ENCODE measurements at regions not wholly inside any gene's neighbourhood (a gene's known extent, or its start where the extent isn't known, plus 50 kb on each side); places are given as distances from the start of the nearest gene placed in this dataset.

- H2AFZ ChIP-seq (ENCODE audit: low read length): peak overlapping the region; percentile 27
- no peak overlapping the region for H3K4me3 ChIP-seq (ENCODE audit: low read length in 2 of 2)
- no peak overlapping the region for H3K27ac ChIP-seq (replicated peaks; ENCODE audit: low read length)
- H3K4me2 ChIP-seq (ENCODE audit: insufficient read depth, low read length, poor library complexity, severe bottlenecking): no peak overlapping the region
- H4K8ac ChIP-seq (ENCODE audit: low read depth, low read length): no peak overlapping the region
- peak overlapping the region; percentile 53 for H2BK15ac ChIP-seq (ENCODE audit: low read length)
- H3K4me1 ChIP-seq (ENCODE audit: control insufficient read depth in 2 of 2, insufficient read depth in 1 of 2, low read depth in 1 of 2, low read length in 2 of 2): peaks cover 28 to 31% of the 10 kb centered on the region in 2 donors
- DNase-seq (ENCODE audit: low spot score): no peak
- no peaks in the 10 kb centered on the region for H3K79me1 ChIP-seq (ENCODE audit: low read depth, low read length)
- peak overlapping the region; percentile 83 for H3K18ac ChIP-seq (ENCODE audit: low read length)
- no peaks in the 10 kb centered on the region for H3K36me3 ChIP-seq (replicated peaks in 1 of 2; ENCODE audit: control insufficient read depth in 2 of 2, insufficient read depth in 2 of 2, low read length in 2 of 2)
- no peak overlapping the region for H3K14ac ChIP-seq (ENCODE audit: low read length)
- no peak overlapping the region for H4K91ac ChIP-seq (ENCODE audit: low read depth, low read length, poor library complexity)
- H3K4ac ChIP-seq (ENCODE audit: low read length): no peak overlapping the region
- H2BK5ac ChIP-seq (ENCODE audit: low read length): no peak overlapping the region
- H2BK120ac ChIP-seq (ENCODE audit: low read depth, low read length): no peak overlapping the region
- H3K9ac ChIP-seq (ENCODE audit: low read depth, low read length, poor library complexity): no peak overlapping the region
- no peaks in the 10 kb centered on the region for H3K9me3 ChIP-seq (replicated peaks in 1 of 2; ENCODE audit: control insufficient read depth in 2 of 2, insufficient read depth in 1 of 2, low read depth in 1 of 2, low read length in 2 of 2)
- H3K27me3 ChIP-seq (ENCODE audit: control insufficient read depth in 3 of 3, insufficient read depth in 3 of 3, low read depth in 1 of 3, low read length in 3 of 3): no peaks in the 10 kb centered on the region
- H3K23ac ChIP-seq (ENCODE audit: low read depth, low read length, poor library complexity): no peak overlapping the region
- WGBS, 2 donors (ENCODE audit: extremely low coverage in 2 of 2, insufficient read length in 2 of 2, insufficient replicate concordance in 1 of 2): no CpG with 5 or more reads among the region's 11 CpGs
- H2BK12ac ChIP-seq (ENCODE audit: low read length): no peak overlapping the region
- peak overlapping the region; percentile 48 for H2AK5ac ChIP-seq (ENCODE audit: low read depth, low read length)
Observed at GRCh38 chr22:27476318-27476717, 325.2 kb downstream of the MN1 start.

DNA sequence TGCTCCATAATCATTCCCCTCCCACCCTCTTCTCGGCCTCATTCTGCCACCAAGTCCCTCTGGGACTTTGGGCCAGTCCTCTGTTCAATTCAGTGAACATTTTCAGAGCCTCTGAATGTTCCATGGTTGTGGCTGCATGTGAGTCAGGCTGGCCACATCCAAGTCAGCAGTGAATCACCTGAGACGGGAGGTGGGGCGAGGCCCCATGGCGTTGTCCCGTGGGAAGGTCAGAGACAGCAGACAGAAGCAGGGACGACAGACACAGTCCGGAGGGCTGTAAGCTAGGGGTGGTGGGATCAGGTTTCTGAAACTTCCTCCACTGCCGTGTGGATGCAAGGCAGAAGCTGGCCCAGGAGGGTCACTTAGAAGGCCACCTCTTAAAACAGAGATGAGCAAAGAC is 324.8 kb downstream of the MN1 start:
- no peak for DNase-seq (ENCODE audit: low spot score)
- no peak overlapping the region for H3K4me3 ChIP-seq (ENCODE audit: low read length in 2 of 2)
- no peak overlapping the region for H3K27ac ChIP-seq (replicated peaks; ENCODE audit: low read length)
- peak overlapping the region; percentile 83 for H3K18ac ChIP-seq (ENCODE audit: low read length)
- H4K8ac ChIP-seq (ENCODE audit: low read depth, low read length): no peak overlapping the region
- H2AK5ac ChIP-seq (ENCODE audit: low read depth, low read length): no peak overlapping the region
- H2BK15ac ChIP-seq (ENCODE audit: low read length): peak overlapping the region; percentile 53
- H3K27me3 ChIP-seq (ENCODE audit: control insufficient read depth in 3 of 3, insufficient read depth in 3 of 3, low read depth in 1 of 3, low read length in 3 of 3): no peaks in the 10 kb centered on the region
- H2BK12ac ChIP-seq (ENCODE audit: low read length): no peak overlapping the region
- peak overlapping the region; percentile 8 for H2BK5ac ChIP-seq (ENCODE audit: low read length)
- no peaks in the 10 kb centered on the region for H3K9me3 ChIP-seq (replicated peaks in 1 of 2; ENCODE audit: control insufficient read depth in 2 of 2, insufficient read depth in 1 of 2, low read depth in 1 of 2, low read length in 2 of 2)
- peaks cover 30 to 33% of the 10 kb centered on the region in 2 donors for H3K4me1 ChIP-seq (ENCODE audit: control insufficient read depth in 2 of 2, insufficient read depth in 1 of 2, low read depth in 1 of 2, low read length in 2 of 2)
- H3K23ac ChIP-seq (ENCODE audit: low read depth, low read length, poor library complexity): no peak overlapping the region
- no CpG with 5 or more reads among the region's 8 CpGs for WGBS, 2 donors (ENCODE audit: extremely low coverage in 2 of 2, insufficient read length in 2 of 2, insufficient replicate concordance in 1 of 2)
- no peak overlapping the region for H2BK120ac ChIP-seq (ENCODE audit: low read depth, low read length)
- H3K36me3 ChIP-seq (replicated peaks in 1 of 2; ENCODE audit: control insufficient read depth in 2 of 2, insufficient read depth in 2 of 2, low read length in 2 of 2): no peaks in the 10 kb centered on the region
- no peak overlapping the region for H3K9ac ChIP-seq (ENCODE audit: low read depth, low read length, poor library complexity)
- H3K79me1 ChIP-seq (ENCODE audit: low read depth, low read length): no peaks in the 10 kb centered on the region
- H3K14ac ChIP-seq (ENCODE audit: low read length): no peak overlapping the region
- H4K91ac ChIP-seq (ENCODE audit: low read depth, low read length, poor library complexity): no peak overlapping the region
- H3K4me2 ChIP-seq (ENCODE audit: insufficient read depth, low read length, poor library complexity, severe bottlenecking): no peak overlapping the region
- no peak overlapping the region for H3K4ac ChIP-seq (ENCODE audit: low read length)
- H2AFZ ChIP-seq (ENCODE audit: low read length): peak overlapping the region; percentile 27

- Histone ChIP-seq H3K14ac (ENCODE audit: low read length) (no peak overlapping the region), H3K18ac (ENCODE audit: low read length) (peak overlapping the region; percentile 44), H2AFZ (ENCODE audit: low read length) (peak overlapping the region; percentile 27), H3K27me3 (ENCODE audit: control insufficient read depth in 3 of 3, insufficient read depth in 3 of 3, low read depth in 1 of 3, low read length in 3 of 3) (no peaks in the 10 kb centered on the region), H2AK5ac (ENCODE audit: low read depth, low read length) (peak overlapping the region; percentile 70), H3K4me3 (ENCODE audit: low read length in 2 of 2) (no peak overlapping the region), H3K9ac (ENCODE audit: low read depth, low read length, poor library complexity) (no peak overlapping the region), H3K4me2 (ENCODE audit: insufficient read depth, low read length, poor library complexity, severe bottlenecking) (no peak overlapping the region), H3K27ac (replicated peaks; ENCODE audit: low read length) (no peak overlapping the region), H2BK120ac (ENCODE audit: low read depth, low read length) (no peak overlapping the region), H4K8ac (ENCODE audit: low read depth, low read length) (no peak overlapping the region), H2BK5ac (ENCODE audit: low read length) (peak overlapping the region; percentile 8), H3K79me1 (ENCODE audit: low read depth, low read length) (no peaks in the 10 kb centered on the region), H2BK15ac (ENCODE audit: low read length) (peak overlapping the region; percentile 53), H2BK12ac (ENCODE audit: low read length) (peak overlapping the region; percentile 69), H3K9me3 (replicated peaks in 1 of 2; ENCODE audit: control insufficient read depth in 2 of 2, insufficient read depth in 1 of 2, low read depth in 1 of 2, low read length in 2 of 2) (no peaks in the 10 kb centered on the region), H3K36me3 (replicated peaks in 1 of 2; ENCODE audit: control insufficient read depth in 2 of 2, insufficient read depth in 2 of 2, low read length in 2 of 2) (no peaks in the 10 kb centered on the region), H3K23ac (ENCODE audit: low read depth, low read length, poor library complexity) (no peak overlapping the region), H4K91ac (ENCODE audit: low read depth, low read length, poor library complexity) (no peak overlapping the region), H3K4me1 (ENCODE audit: control insufficient read depth in 2 of 2, insufficient read depth in 1 of 2, low read depth in 1 of 2, low read length in 2 of 2) (peaks cover 31 to 35% of the 10 kb centered on the region in 2 donors), H3K4ac (ENCODE audit: low read length) (no peak overlapping the region)
- WGBS, 2 donors (ENCODE audit: extremely low coverage in 2 of 2, insufficient read length in 2 of 2, insufficient replicate concordance in 1 of 2): no CpG with 5 or more reads among the region's 7 CpGs
- DNase-seq (ENCODE audit: low spot score): no peak
Observed at GRCh38 chr22:27477171-27477570, 324.4 kb downstream of the MN1 start.

DNA sequence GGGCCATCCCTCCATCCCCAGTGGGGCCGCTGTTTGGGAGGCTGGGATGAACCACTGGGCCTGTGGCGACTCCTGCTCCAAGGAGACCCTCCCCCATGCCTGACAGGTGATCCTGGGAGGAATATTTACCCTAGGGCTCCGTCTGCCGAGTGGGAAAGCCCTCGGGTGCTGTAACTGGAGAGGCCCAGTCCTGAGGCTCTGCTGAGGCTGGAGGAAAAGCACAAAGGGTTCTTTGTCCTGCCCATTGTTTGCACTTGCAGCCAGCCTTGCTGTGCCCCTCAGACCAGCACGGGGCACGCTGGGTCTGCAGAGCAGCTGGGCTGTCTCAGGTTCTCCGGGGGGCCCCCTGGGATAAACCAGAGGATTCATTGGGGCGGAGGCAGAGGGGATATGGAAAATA is 321.1 kb downstream of the MN1 start:
- Histone ChIP-seq H2BK120ac (ENCODE audit: low read depth, low read length) (no peak overlapping the region), H3K4ac (ENCODE audit: low read length) (no peak overlapping the region), H2BK5ac (ENCODE audit: low read length) (no peak overlapping the region), H2BK15ac (ENCODE audit: low read length) (no peak overlapping the region), H3K14ac (ENCODE audit: low read length) (no peak overlapping the region), H4K8ac (ENCODE audit: low read depth, low read length) (no peak overlapping the region), H3K4me3 (ENCODE audit: low read length in 2 of 2) (no peak overlapping the region), H3K79me1 (ENCODE audit: low read depth, low read length) (no peaks in the 10 kb centered on the region), H3K27me3 (ENCODE audit: control insufficient read depth in 3 of 3, insufficient read depth in 3 of 3, low read depth in 1 of 3, low read length in 3 of 3) (no peaks in the 10 kb centered on the region), H3K27ac (replicated peaks; ENCODE audit: low read length) (peak overlapping the region; percentile 58), H3K4me1 (ENCODE audit: control insufficient read depth in 2 of 2, insufficient read depth in 1 of 2, low read depth in 1 of 2, low read length in 2 of 2) (peaks cover 24 to 34% of the 10 kb centered on the region in 2 donors), H2BK12ac (ENCODE audit: low read length) (peak overlapping the region; percentile 48), H3K9me3 (replicated peaks in 1 of 2; ENCODE audit: control insufficient read depth in 2 of 2, insufficient read depth in 1 of 2, low read depth in 1 of 2, low read length in 2 of 2) (no peaks in the 10 kb centered on the region), H3K36me3 (replicated peaks in 1 of 2; ENCODE audit: control insufficient read depth in 2 of 2, insufficient read depth in 2 of 2, low read length in 2 of 2) (no peaks in the 10 kb centered on the region), H2AK5ac (ENCODE audit: low read depth, low read length) (peak overlapping the region; percentile 90), H3K4me2 (ENCODE audit: insufficient read depth, low read length, poor library complexity, severe bottlenecking) (peak overlapping the region; percentile 11), H2AFZ (ENCODE audit: low read length) (peak overlapping the region; percentile 53), H4K91ac (ENCODE audit: low read depth, low read length, poor library complexity) (no peak overlapping the region), H3K18ac (ENCODE audit: low read length) (peak overlapping the region; percentile 83), H3K23ac (ENCODE audit: low read depth, low read length, poor library complexity) (no peak overlapping the region), H3K9ac (ENCODE audit: low read depth, low read length, poor library complexity) (no peak overlapping the region)
- WGBS, 2 donors (ENCODE audit: extremely low coverage in 2 of 2, insufficient read length in 2 of 2, insufficient replicate concordance in 1 of 2): no CpG with 5 or more reads among the region's 9 CpGs
- DNase-seq (ENCODE audit: low spot score): peak; percentile 71

Data from neuronal stem cell (in vitro differentiated cells).